Sigmoid colon (tissue), 6 donors: ENCODE measurements at regions not wholly inside any gene's neighbourhood (a gene's known extent, or its start where the extent isn't known, plus 50 kb on each side); places are given as distances from the start of the nearest gene placed in this dataset.

Experiments used
- DNase-seq: peaks from one replicate; pipeline ENCODE4 v3.0.0-alpha.2; 2019
- H3K27ac ChIP-seq, 4 donors: fragments of 200-600 bp; sonication (generic); one replicate each; pipeline ENCODE4 v1.5.1; 2016 to 2019; ENCODE audit warnings: mild to moderate bottlenecking in 1 of 4
- H3K27me3 ChIP-seq, 3 donors: fragments of 200-600 bp; sonication (generic); one replicate each; pipeline ENCODE4 v1.5.1; 2019; ENCODE audit warnings: mild to moderate bottlenecking in 1 of 3
- H3K36me3 ChIP-seq, 4 donors: fragments of 200-600 bp; sonication (generic); one replicate each; pipeline ENCODE4 v1.5.1; 2016 to 2019
- H3K4me1 ChIP-seq, 4 donors: fragments of 200-600 bp; sonication (generic); one replicate each; pipeline ENCODE4 v1.5.1; 2017 to 2019
- H3K4me3 ChIP-seq, 4 donors: fragments of 200-600 bp; sonication (generic); one replicate each; pipeline ENCODE4 v1.5.1; 2017 to 2019; ENCODE audit warnings: mild to moderate bottlenecking in 2 of 4, moderate library complexity in 1 of 4
- H3K9me3 ChIP-seq, 4 donors: fragments of 200-600 bp in 3 of 4; sonication (generic) in 3 of 4; one replicate each; pipeline versions ENCODE4 v1.5.1 to v1.6.1; 2013 to 2019
- CTCF ChIP-seq, 4 experiments: fragments of 450-650 bp in 3 of 4; fragments of 200-600 bp in 1 of 4; IDR thresholded peaks; one replicate each; pipeline ENCODE4 v1.5.1; 2016 to 2019; ENCODE audit warnings: antibody characterized with exemption in 4 of 4, mild to moderate bottlenecking in 3 of 4, moderate library complexity in 2 of 4
- EP300 ChIP-seq, 4 donors: sonication (generic); formaldehyde crosslinking; IDR thresholded peaks; one replicate each; pipeline ENCODE4 v1.6.1; 2017; ENCODE audit warnings: antibody characterized with exemption in 4 of 4
- POLR2A ChIP-seq, 2 donors: fragments of 450-650 bp; IDR thresholded peaks; one replicate each; pipeline ENCODE4 v1.6.1; 2016; ENCODE audit warnings: antibody characterized with exemption in 2 of 2, mild to moderate bottlenecking in 2 of 2, moderate library complexity in 2 of 2
- POLR2AphosphoS5 ChIP-seq, 4 donors: sonication (generic); formaldehyde crosslinking; IDR thresholded peaks; one replicate each; pipeline ENCODE4 v1.6.1; 2017; ENCODE audit warnings: antibody characterized with exemption in 4 of 4
- WGBS, 2 donors: extraction: QIAGEN DNeasy Blood & Tissue Kit; methylation state at CpG; one replicate each; pipeline ENCODE4 v1.1.7; 2013; 5-methylcytosine and 5-hydroxymethylcytosine counted together
- intact Hi-C: fragments of 100-400 bp; cut with DNase I; formaldehyde crosslinking; loops from one replicate; pipeline ENCODE4 v1.15.1; 2023
- donor health status: healthy with polysubstance abuse.
- donor health status: healthy.

- 74 to 89% methylated on average over 15 of the region's 15 CpGs for WGBS, 2 donors
- DNase-seq = no peak
- Histone ChIP-seq H3K27ac (no peak overlapping the region), H3K27me3 (no peaks in the 10 kb centered on the region), H3K36me3 (no peaks in the 10 kb centered on the region), H3K4me3 (no peak overlapping the region), H3K9me3 (no peaks in the 10 kb centered on the region), H3K4me1 (peaks cover 0 to 9% (median 0%) of the 10 kb centered on the region in 4 donors)
- TF ChIP-seq EP300 (IDR thresholded peaks at IDR 0.05) (no peak), CTCF (IDR thresholded peaks at IDR 0.05) (no peak), POLR2A (IDR thresholded peaks at IDR 0.05) (no peak), POLR2AphosphoS5 (IDR thresholded peaks at IDR 0.05) (no peak)
- intact Hi-C loops = no loop called here
These were observed 171.9 kb downstream of the HRH4 start for GRCh38 chr18:24632158-24632988.

- H3K4me1 ChIP-seq = peaks cover 0 to 9% (median 0%) of the 10 kb centered on the region in 4 donors
- H3K27ac ChIP-seq = no peak overlapping the region
- H3K9me3 ChIP-seq = no peaks in the 10 kb centered on the region
- TF ChIP-seq POLR2A (IDR thresholded peaks at IDR 0.05) (no peak), EP300 (IDR thresholded peaks at IDR 0.05) (no peak), CTCF (IDR thresholded peaks at IDR 0.05) (no peak), POLR2AphosphoS5 (IDR thresholded peaks at IDR 0.05) (no peak)
- H3K4me3 ChIP-seq = no peak overlapping the region
- no peak for DNase-seq
- no peaks in the 10 kb centered on the region for H3K27me3 ChIP-seq
- H3K36me3 ChIP-seq = no peaks in the 10 kb centered on the region
- WGBS, 2 donors = 93 to 95% methylated on average over 3 of the region's 3 CpGs
- intact Hi-C loops = no loop called here
These were observed 172.7 kb downstream of the HRH4 start for GRCh38 chr18:24633121-24633520.

GRCh38 chr18:24649571-24649970 is 189.1 kb downstream of the HRH4 start:
- Histone ChIP-seq H3K4me3 (no peak overlapping the region), H3K9me3 (peaks cover 0 to 5% (median 0%) of the 10 kb centered on the region in 4 donors), H3K27ac (no peak overlapping the region), H3K27me3 (no peaks in the 10 kb centered on the region), H3K36me3 (no peaks in the 10 kb centered on the region), H3K4me1 (no peaks in the 10 kb centered on the region)
- intact Hi-C loops = no loop called here
- 79 to 85% methylated on average over 4 of the region's 4 CpGs for WGBS, 2 donors
- TF ChIP-seq CTCF (IDR thresholded peaks at IDR 0.05) (no peak), POLR2AphosphoS5 (IDR thresholded peaks at IDR 0.05) (no peak), POLR2A (IDR thresholded peaks at IDR 0.05) (no peak), EP300 (IDR thresholded peaks at IDR 0.05) (no peak)
- DNase-seq = no peak

GRCh38 chr18:24651434-24651833 is 191.0 kb downstream of the HRH4 start:
- DNase-seq = no peak
- WGBS, 2 donors = 80 to 84% methylated on average over 2 of the region's 2 CpGs

More at GRCh38 chr18:24651434-24651833, 191.0 kb downstream of the HRH4 start:
- Histone ChIP-seq H3K27me3 (no peaks in the 10 kb centered on the region), H3K4me3 (no peak overlapping the region), H3K4me1 (no peaks in the 10 kb centered on the region), H3K27ac (no peak overlapping the region), H3K9me3 (peaks cover 0 to 5% (median 0%) of the 10 kb centered on the region in 4 donors), H3K36me3 (no peaks in the 10 kb centered on the region)
- TF ChIP-seq POLR2A (IDR thresholded peaks at IDR 0.05) (no peak), CTCF (IDR thresholded peaks at IDR 0.05) (no peak), EP300 (IDR thresholded peaks at IDR 0.05) (no peak), POLR2AphosphoS5 (IDR thresholded peaks at IDR 0.05) (no peak)
- intact Hi-C loops = no loop called here
